Spleen (tissue), 11 donors: ENCODE measurements at regions not wholly inside any gene's neighbourhood (a gene's known extent, or its start where the extent isn't known, plus 50 kb on each side); places are given as distances from the start of the nearest gene placed in this dataset.

Experiments
- DNase-seq: peaks from one replicate; pipeline ENCODE4 v3.0.0-alpha.2; 2020
- H3K27ac ChIP-seq, 8 donors: fragments of 200-600 bp; sonication (generic) in 7 of 8; 1 replicate in 4 of 8; 2 replicates in 4 of 8; pipeline versions ENCODE4 v1.5.0 to v1.8.0; 2016 to 2021; ENCODE audit warnings: inconsistent platforms in 4 of 8, mild to moderate bottlenecking in 4 of 8, moderate library complexity in 1 of 8
- H3K27me3 ChIP-seq, 7 donors: fragments of 200-600 bp; sonication (generic) in 6 of 7; replicated peaks in 1 of 7; 1 replicate in 4 of 7; 2 replicates in 3 of 7; pipeline versions ENCODE4 v1.5.0 to v1.8.0; 2016 to 2021; ENCODE audit warnings: inconsistent platforms in 3 of 7, mild to moderate bottlenecking in 1 of 7
- H3K36me3 ChIP-seq, 6 donors: fragments of 200-600 bp; sonication (generic) in 5 of 6; 1 replicate in 4 of 6; 2 replicates in 2 of 6; pipeline versions ENCODE4 v1.5.0 to v1.8.0; 2016 to 2021; ENCODE audit warnings: inconsistent platforms in 2 of 6
- H3K4me1 ChIP-seq, 6 donors: fragments of 200-600 bp; sonication (generic) in 5 of 6; 1 replicate in 3 of 6; 2 replicates in 3 of 6; pipeline versions ENCODE4 v1.5.0 to v1.8.0; 2016 to 2021; ENCODE audit warnings: inconsistent platforms in 3 of 6
- H3K4me3 ChIP-seq, 8 donors: fragments of 200-600 bp; sonication (generic) in 7 of 8; 1 replicate in 4 of 8; 2 replicates in 4 of 8; pipeline versions ENCODE4 v1.5.0 to v1.8.0; 2016 to 2021; ENCODE audit warnings: inconsistent platforms in 4 of 8, mild to moderate bottlenecking in 4 of 8, moderate library complexity in 2 of 8
- H3K9me3 ChIP-seq, 8 donors: fragments of 200-600 bp; sonication (generic) in 7 of 8; 1 replicate in 4 of 8; 2 replicates in 4 of 8; pipeline versions ENCODE4 v1.5.0 to v1.8.0; 2016 to 2021; ENCODE audit warnings: inconsistent platforms in 4 of 8
- CTCF ChIP-seq, 11 experiments: fragments of 200-600 bp in 7 of 11; fragments of 450-650 bp in 4 of 11; sonication (generic) in 4 of 11; IDR thresholded peaks in 8 of 11; conservative IDR thresholded peaks in 3 of 11; 1 replicate in 7 of 11; 2 replicates in 4 of 11; pipeline versions ENCODE4 v1.4.0 to v1.8.0; 2016 to 2021; ENCODE audit warnings: antibody characterized with exemption in 11 of 11, inconsistent platforms in 4 of 11, mild to moderate bottlenecking in 1 of 11
- POLR2A ChIP-seq, 3 donors: fragments of 450-650 bp; IDR thresholded peaks; one replicate each; pipeline ENCODE4 v1.5.1; 2017; ENCODE audit warnings: antibody characterized with exemption in 3 of 3, mild to moderate bottlenecking in 1 of 3
- POLR2AphosphoS5 ChIP-seq, 3 donors: sonication (generic); formaldehyde crosslinking; IDR thresholded peaks; one replicate each; pipeline ENCODE4 v1.5.1; 2017; ENCODE audit warnings: antibody characterized with exemption in 3 of 3
- WGBS, 5 donors: extraction: QIAGEN DNeasy Blood & Tissue Kit in 3 of 5; methylation state at CpG; one replicate each; pipeline versions ENCODE4 v1.1.5 to v1.1.7; 2013 to 2018; 5-methylcytosine and 5-hydroxymethylcytosine counted together
- intact Hi-C: fragments of 100-400 bp; cut with DNase I; formaldehyde crosslinking; loops from one replicate; pipeline ENCODE4 v1.15.0; 2023; ENCODE audit warnings: low total_unique reads
- donor health status: healthy with polysubstance abuse.
- donor health status: DM: no; HTN: no; CAD: no; lungs with moderate emphysema.
- donor health status: DM: no; HTN: no; CAD: no.
- donor health status: Bipolar disorder and iron deficiency.
- donor health status: healthy.
- donor health status: DM: no; HTN: no; CAD: no.
- donor health status: DM: yes; HTN: yes; CAD: no.

- Histone ChIP-seq H3K36me3 (no peaks in the 10 kb centered on the region), H3K9me3 (no peaks in the 10 kb centered on the region), H3K4me3 (no peak overlapping the region), H3K27me3 (no peaks in the 10 kb centered on the region), H3K4me1 (no peaks in the 10 kb centered on the region), H3K27ac (no peak overlapping the region)
- intact Hi-C loops: no loop called here
- DNase-seq: no peak
- no peak for TF ChIP-seq POLR2A (IDR thresholded peaks at IDR 0.05)
- no peak for TF ChIP-seq CTCF (IDR thresholded peaks at IDR 0.05 in 8 of 11, conservative IDR thresholded peaks at IDR 0.05 in 3 of 11)
- no peak for TF ChIP-seq POLR2AphosphoS5 (IDR thresholded peaks at IDR 0.05)
- WGBS, 5 donors: 26 to 65% (median 61%) methylated on average over 2 of the region's 2 CpGs
Measured at GRCh38 chr5:51544031-51544785, 161.0 kb downstream of the ISL1 start.

- no peaks in the 10 kb centered on the region for H3K4me1 ChIP-seq
- TF ChIP-seq CTCF (IDR thresholded peaks at IDR 0.05 in 8 of 11, conservative IDR thresholded peaks at IDR 0.05 in 3 of 11) (no peak), POLR2A (IDR thresholded peaks at IDR 0.05) (no peak), POLR2AphosphoS5 (IDR thresholded peaks at IDR 0.05) (no peak)
- no peak for DNase-seq
- H3K27ac ChIP-seq: no peak overlapping the region
- H3K36me3 ChIP-seq: no peaks in the 10 kb centered on the region
- H3K4me3 ChIP-seq: no peak overlapping the region
- no peaks in the 10 kb centered on the region for H3K27me3 ChIP-seq
- WGBS, 5 donors: 72 to 92% (median 87%) methylated on average over 4 of the region's 4 CpGs
- intact Hi-C loops: no loop called here
- H3K9me3 ChIP-seq: peaks cover 0 to 22% (median 10%) of the 10 kb centered on the region in 8 donors
Measured at GRCh38 chr5:51556833-51557232, 173.6 kb downstream of the ISL1 start.

GRCh38 chr5:51558682-51559081, 175.4 kb downstream of the ISL1 start:
- intact Hi-C loops: no loop called here
- TF ChIP-seq CTCF (IDR thresholded peaks at IDR 0.05 in 8 of 11, conservative IDR thresholded peaks at IDR 0.05 in 3 of 11): no peak
- no peak for TF ChIP-seq POLR2AphosphoS5 (IDR thresholded peaks at IDR 0.05)
- no peak for TF ChIP-seq POLR2A (IDR thresholded peaks at IDR 0.05)
- 86 to 89% (median 89%) methylated on average over 1 of the region's 1 CpG for WGBS, 5 donors
- peaks cover 0 to 8% (median under 1%) of the 10 kb centered on the region in 8 donors for H3K9me3 ChIP-seq
- H3K27ac ChIP-seq: no peak overlapping the region
- no peak overlapping the region for H3K4me3 ChIP-seq
- H3K36me3 ChIP-seq: no peaks in the 10 kb centered on the region
- no peak for DNase-seq
- no peaks in the 10 kb centered on the region for H3K4me1 ChIP-seq
- no peaks in the 10 kb centered on the region for H3K27me3 ChIP-seq

- no peaks in the 10 kb centered on the region for H3K36me3 ChIP-seq
- H3K27ac ChIP-seq: no peak overlapping the region
- TF ChIP-seq POLR2AphosphoS5 (IDR thresholded peaks at IDR 0.05) (no peak), POLR2A (IDR thresholded peaks at IDR 0.05) (no peak), CTCF (IDR thresholded peaks at IDR 0.05 in 8 of 11, conservative IDR thresholded peaks at IDR 0.05 in 3 of 11) (no peak)
- H3K9me3 ChIP-seq: peaks cover 0 to 2% (median 0%) of the 10 kb centered on the region in 8 donors
- H3K4me3 ChIP-seq: no peak overlapping the region
- 49 to 73% (median 56%) methylated on average over 2 of the region's 2 CpGs for WGBS, 5 donors
- no peaks in the 10 kb centered on the region for H3K27me3 ChIP-seq
- no peaks in the 10 kb centered on the region for H3K4me1 ChIP-seq
- DNase-seq: no peak
- intact Hi-C loops: no loop called here
Measured at GRCh38 chr5:51559339-51559738, 176.1 kb downstream of the ISL1 start.
